Smooth muscle cell (in vitro differentiated cells): ENCODE measurements at regions not wholly inside any gene's neighbourhood (a gene's known extent, or its start where the extent isn't known, plus 50 kb on each side); places are given as distances from the start of the nearest gene placed in this dataset.
A peak's percentile ranks its signal among the peaks of the same experiment; 100 is the strongest.

Experiments
- DNase-seq: peaks from one replicate; lab custom pipeline; 2025; ENCODE audit not compliant: unreplicated experiment; lab: John Stamatoyannopoulos, UW
- H2AFZ ChIP-seq: fragments of 200-600 bp; sonication (generic); 2 replicates; pipeline ENCODE4 v1.6.0; 2016; ENCODE audit warnings: antibody characterized with exemption, low read depth, mild to moderate bottlenecking
- H3F3A ChIP-seq: fragments of 200-600 bp; sonication (generic); 2 replicates; pipeline ENCODE4 v1.6.0; 2017; ENCODE audit warnings: antibody characterized with exemption, low read depth
- H3K27ac ChIP-seq: fragments of 200-600 bp; sonication (generic); 2 replicates; pipeline ENCODE4 v1.5.1; 2016; ENCODE audit warnings: low read depth, mild to moderate bottlenecking
- H3K27me3 ChIP-seq: fragments of 200-600 bp; sonication (generic); 2 replicates; pipeline ENCODE4 v1.6.1; 2016; ENCODE audit warnings: low read depth, mild to moderate bottlenecking
- H3K36me3 ChIP-seq: fragments of 200-600 bp; sonication (generic); 2 replicates; pipeline ENCODE4 v1.5.1; 2016; ENCODE audit warnings: low read depth
- H3K4me1 ChIP-seq: fragments of 200-600 bp; sonication (generic); 2 replicates; pipeline ENCODE4 v1.5.1; 2016; ENCODE audit warnings: low read depth
- H3K4me2 ChIP-seq: fragments of 200-600 bp; sonication (generic); 2 replicates; pipeline ENCODE4 v1.6.0; 2016; ENCODE audit warnings: mild to moderate bottlenecking
- H3K4me3 ChIP-seq: fragments of 200-600 bp; sonication (generic); 2 replicates; pipeline ENCODE4 v1.5.1; 2016; ENCODE audit warnings: mild to moderate bottlenecking
- H3K79me2 ChIP-seq: fragments of 200-600 bp; sonication (generic); 2 replicates; pipeline ENCODE4 v1.6.0; 2016; ENCODE audit warnings: low read depth, mild to moderate bottlenecking
- H3K9ac ChIP-seq: fragments of 200-600 bp; sonication (generic); 2 replicates; pipeline ENCODE4 v1.6.0; 2016; ENCODE audit warnings: low read depth
- H3K9me3 ChIP-seq: fragments of 200-600 bp; sonication (generic); replicated peaks from 2 replicates; pipeline ENCODE4 v1.5.1; 2016; ENCODE audit warnings: low read depth
- H4K20me1 ChIP-seq: fragments of 200-600 bp; sonication (generic); 2 replicates; pipeline ENCODE4 v1.6.0; 2016; ENCODE audit warnings: low read depth
- CTCF ChIP-seq: fragments of 200-600 bp; sonication (generic); IDR thresholded peaks from 2 replicates; pipeline ENCODE4 v1.5.1; 2017; ENCODE audit warnings: borderline replicate concordance, mild to moderate bottlenecking, antibody characterized with exemption; ENCODE audit not compliant: insufficient read depth, poor library complexity, severe bottlenecking
- WGBS: methylation state at CpG from one replicate; pipeline ENCODE4 v1.1.7; 2016; ENCODE audit warnings: low lambda C conversion rate; 5-methylcytosine and 5-hydroxymethylcytosine counted together

GRCh38 chr17:65388911-65389310, 172.5 kb downstream of the AXIN2 start:
- Histone ChIP-seq H3K27ac (peak overlapping the region; percentile 71), H3K4me3 (no peak overlapping the region), H3K4me1 (no peaks in the 10 kb centered on the region), H3K4me2 (peak overlapping the region; percentile 45), H3K9me3 (no peaks in the 10 kb centered on the region), H3K79me2 (no peaks in the 10 kb centered on the region), H2AFZ (no peak overlapping the region), H3K27me3 (no peaks in the 10 kb centered on the region), H4K20me1 (no peaks in the 10 kb centered on the region), H3F3A (peaks cover 3% of the 10 kb centered on the region), H3K36me3 (no peaks in the 10 kb centered on the region), H3K9ac (no peak overlapping the region)
- DNase-seq = no peak
- WGBS = 48% methylated on average over 1 of the region's 1 CpG
- TF ChIP-seq CTCF = no peak

GRCh38 chr17:65387322-65387721, 174.1 kb downstream of the AXIN2 start:
- Histone ChIP-seq H3K36me3 (no peaks in the 10 kb centered on the region), H3K4me3 (no peak overlapping the region), H2AFZ (no peak overlapping the region), H3F3A (peaks cover 3% of the 10 kb centered on the region), H3K9me3 (no peaks in the 10 kb centered on the region), H3K4me1 (no peaks in the 10 kb centered on the region), H4K20me1 (no peaks in the 10 kb centered on the region), H3K27me3 (no peaks in the 10 kb centered on the region), H3K4me2 (no peak overlapping the region), H3K27ac (no peak overlapping the region), H3K79me2 (no peaks in the 10 kb centered on the region), H3K9ac (no peak overlapping the region)
- WGBS = 94% methylated on average over 5 of the region's 5 CpGs
- no peak for TF ChIP-seq CTCF
- no peak for DNase-seq

GRCh38 chr17:65385726-65386125, 175.7 kb downstream of the AXIN2 start:
- 97% methylated on average over 15 of the region's 15 CpGs for WGBS
- Histone ChIP-seq H3K4me2 (no peak overlapping the region), H3K27me3 (no peaks in the 10 kb centered on the region), H3K9ac (no peak overlapping the region), H3K27ac (no peak overlapping the region), H2AFZ (no peak overlapping the region), H3K4me1 (no peaks in the 10 kb centered on the region), H3F3A (peaks cover 3% of the 10 kb centered on the region), H4K20me1 (no peaks in the 10 kb centered on the region), H3K4me3 (no peak overlapping the region), H3K36me3 (no peaks in the 10 kb centered on the region), H3K79me2 (no peaks in the 10 kb centered on the region), H3K9me3 (no peaks in the 10 kb centered on the region)
- no peak for TF ChIP-seq CTCF
- no peak for DNase-seq

- 94% methylated on average over 3 of the region's 3 CpGs for WGBS
- Histone ChIP-seq H3K9me3 (no peaks in the 10 kb centered on the region), H3K4me2 (no peak overlapping the region), H3K79me2 (no peaks in the 10 kb centered on the region), H2AFZ (no peak overlapping the region), H3K4me1 (no peaks in the 10 kb centered on the region), H3K27ac (no peak overlapping the region), H3F3A (peaks cover 3% of the 10 kb centered on the region), H4K20me1 (no peaks in the 10 kb centered on the region), H3K27me3 (no peaks in the 10 kb centered on the region), H3K9ac (no peak overlapping the region), H3K36me3 (no peaks in the 10 kb centered on the region), H3K4me3 (no peak overlapping the region)
- no peak for DNase-seq
- TF ChIP-seq CTCF = no peak
Observed at GRCh38 chr17:65385071-65385470, 176.4 kb downstream of the AXIN2 start.
